Kidney capillary endothelial cell (primary cell): ENCODE measurements at regions not wholly inside any gene's neighbourhood (a gene's known extent, or its start where the extent isn't known, plus 50 kb on each side); places are given as distances from the start of the nearest gene placed in this dataset.
A peak's percentile ranks its signal among the peaks of the same experiment; 100 is the strongest.

Experiments used
- DNase-seq: peaks from one replicate; pipeline ENCODE4 v3.0.0-alpha.2; 2018; ENCODE audit warnings: low spot score

GRCh38 chr7:25926009-25926408 lies 226.0 kb upstream of the NFE2L3 start:
- DNase-seq, result peak; percentile 68

GRCh38 chr7:25926451-25926850 lies 225.5 kb upstream of the NFE2L3 start:
- DNase-seq, result no peak

- DNase-seq, result no peak
These were observed 224.9 kb upstream of the NFE2L3 start for GRCh38 chr7:25926891-25927625.

GRCh38 chr7:25927626-25927978 lies 224.4 kb upstream of the NFE2L3 start:
- no peak for DNase-seq

GRCh38 chr7:25928549-25929330 lies 223.3 kb upstream of the NFE2L3 start:
- DNase-seq, result no peak

- no peak for DNase-seq
These were observed 222.6 kb upstream of the NFE2L3 start for GRCh38 chr7:25929448-25929847.

- DNase-seq, result no peak
These were observed 221.4 kb upstream of the NFE2L3 start for GRCh38 chr7:25930492-25931048.

- no peak for DNase-seq
These were observed 220.8 kb upstream of the NFE2L3 start for GRCh38 chr7:25931156-25931555.

- no peak for DNase-seq
These were observed 218.1 kb upstream of the NFE2L3 start for GRCh38 chr7:25933921-25934320.

GRCh38 chr7:25940086-25940906 lies 211.7 kb upstream of the NFE2L3 start:
- DNase-seq, result no peak

GRCh38 chr7:25944777-25945515 lies 207.1 kb upstream of the NFE2L3 start:
- DNase-seq, result no peak

GRCh38 chr7:25945608-25946007 lies 206.4 kb upstream of the NFE2L3 start:
- DNase-seq, result no peak

GRCh38 chr7:25946181-25946580 lies 205.8 kb upstream of the NFE2L3 start:
- DNase-seq, result no peak

GRCh38 chr7:25947669-25948516 lies 204.1 kb upstream of the NFE2L3 start:
- DNase-seq, result no peak

- DNase-seq, result no peak
These were observed 202.1 kb upstream of the NFE2L3 start for GRCh38 chr7:25949736-25950487.

- peak; percentile 37 for DNase-seq
These were observed 201.2 kb upstream of the NFE2L3 start for GRCh38 chr7:25950488-25951413.

GRCh38 chr7:25951414-25952260 lies 200.4 kb upstream of the NFE2L3 start:
- peak; percentile 7 for DNase-seq
